HepG2 (cell line): ENCODE measurements at regions not wholly inside any gene's neighbourhood (a gene's known extent, or its start where the extent isn't known, plus 50 kb on each side); places are given as distances from the start of the nearest gene placed in this dataset.

Experiments used
- ATAC-seq: fragments of 200-7000 bp; cut with Tn5 transposase; 3 replicates; pipeline ENCODE4 v1.9.1; 2020; ENCODE audit warnings: mild to moderate bottlenecking, moderate library complexity
- BruUV-seq: library from RNA; stranded (reverse); fragments of 400-500 nt; replicated peaks from 2 replicates; lab custom pipeline; 2021; lab: Mats Ljungman, UMichigan
- CTCF ChIA-PET: fragments of 300-600 bp; formaldehyde crosslinking; extraction: SDS; loops from one replicate; lab custom pipeline; 2021; ENCODE audit warnings: low total read pairs, inconsistent platforms, low intra/inter-chr PET ratio; lab: Yijun Ruan, JAX
- POLR2A ChIA-PET: fragments of 350-600 bp; sonication (Branson Sonifier 250); formaldehyde crosslinking; loops from one replicate; lab custom pipeline; 2020; ENCODE audit warnings: antibody characterized with exemption, inconsistent platforms; lab: Yijun Ruan, JAX
- DNase-seq: peaks from one replicate; pipeline ENCODE4 v3.0.0-alpha.2; 2015; ENCODE audit warnings: low spot score
- FAIRE-seq: peaks from 3 replicates; lab custom pipeline; 2011; peaks lifted over from hg19 to GRCh38; lab: Jason Lieb, UNC
- H2AFZ ChIP-seq: one replicate; pipeline ENCODE4 v1.6.1; 2011; ENCODE audit warnings: low read length, inconsistent platforms
- H3K27ac ChIP-seq: fragments of 300-600 bp; 3 replicates; pipeline ENCODE4 v1.8.0; 2011; ENCODE audit warnings: mixed run types, mild to moderate bottlenecking, mixed read lengths, low read length, inconsistent platforms; ENCODE audit not compliant: insufficient read depth; ENCODE audit errors: extremely low read length
- H3K27me3 ChIP-seq, 2 experiments: fragments of 200-600 bp in 1 of 2; 2 replicates in 1 of 2; 3 replicates in 1 of 2; pipeline versions ENCODE4 v1.6.0 to v1.8.0; 2011; ENCODE audit warnings: low read length in 2 of 2, mild to moderate bottlenecking in 2 of 2, moderate library complexity in 2 of 2, inconsistent platforms in 1 of 2; ENCODE audit not compliant: insufficient read depth in 2 of 2, control insufficient read depth in 1 of 2
- H3K36me3 ChIP-seq, 2 experiments: fragments of 200-600 bp in 1 of 2; replicated peaks in 1 of 2; 2 replicates in 1 of 2; 3 replicates in 1 of 2; pipeline versions ENCODE4 v1.5.1 to v1.8.0; 2011; ENCODE audit warnings: low read length in 2 of 2, inconsistent platforms in 1 of 2; ENCODE audit not compliant: insufficient read depth in 2 of 2, control insufficient read depth in 1 of 2
- H3K4me1 ChIP-seq: 2 replicates; pipeline ENCODE4 v1.5.1; 2012; ENCODE audit warnings: low read length, inconsistent platforms; ENCODE audit not compliant: insufficient read depth
- H3K4me2 ChIP-seq: 2 replicates; pipeline ENCODE4 v1.6.0; 2011; ENCODE audit warnings: low read depth, low read length, inconsistent platforms
- H3K4me3 ChIP-seq, 3 experiments: fragments of 200-600 bp in 1 of 3; sonication (generic), shearing (Covaris generic) in 1 of 3; replicated peaks in 1 of 3; 2 replicates each; pipeline ENCODE4 v1.5.1; 2011 to 2016; ENCODE audit warnings: low read length in 3 of 3, inconsistent platforms in 2 of 3, low read depth in 2 of 3, mild to moderate bottlenecking in 2 of 3, control low read depth in 1 of 3, mixed read lengths in 1 of 3; ENCODE audit not compliant: insufficient read depth in 1 of 3
- H3K79me2 ChIP-seq: one replicate; pipeline ENCODE4 v1.6.1; 2011; ENCODE audit warnings: low read length, inconsistent platforms; ENCODE audit not compliant: insufficient read depth
- H3K9ac ChIP-seq: 2 replicates; pipeline ENCODE4 v1.6.0; 2011; ENCODE audit warnings: mild to moderate bottlenecking, low read depth, low read length, inconsistent platforms; ENCODE audit not compliant: insufficient read depth
- H3K9me3 ChIP-seq: 2 replicates; pipeline ENCODE4 v1.5.1; 2012; ENCODE audit warnings: mild to moderate bottlenecking, low read length
- H4K20me1 ChIP-seq: 2 replicates; pipeline ENCODE4 v1.6.0; 2011; ENCODE audit warnings: inconsistent platforms, mild to moderate bottlenecking, low read length, moderate library complexity; ENCODE audit not compliant: insufficient read depth
- ATF7 ChIP-seq, 2 experiments: fragments of 450-650 bp in 1 of 2; sonication (generic) in 1 of 2; formaldehyde crosslinking in 1 of 2; IDR thresholded peaks; 2 replicates each; pipeline versions ENCODE4 v1.4.0 to v1.6.1; 2016 to 2020; ENCODE audit warnings: antibody characterized with exemption in 1 of 2, mild to moderate bottlenecking in 1 of 2, missing genetic modification reagents in 1 of 2
- CCAR2 ChIP-seq: fragments of 200-400 bp; formaldehyde crosslinking; optimal IDR thresholded peaks from 2 replicates; pipeline ENCODE3; 2018; ENCODE audit warnings: low read depth, mild to moderate bottlenecking, low read length, moderate library complexity
- DMAP1 ChIP-seq: IDR thresholded peaks from 2 replicates; pipeline ENCODE4 v1.6.1; 2016
- HOXA7 ChIP-seq: sonication (generic); formaldehyde crosslinking; IDR thresholded peaks from 2 replicates; pipeline ENCODE4 v1.8.1; 2022; ENCODE audit warnings: mild to moderate bottlenecking, missing genetic modification reagents, moderate library complexity
- PHF8 ChIP-seq: sonication (generic); formaldehyde crosslinking; IDR thresholded peaks from 2 replicates; pipeline ENCODE4 v1.5.0; 2020; ENCODE audit warnings: missing genetic modification reagents
- TBX3 ChIP-seq: fragments of 450-650 bp; IDR thresholded peaks from 2 replicates; pipeline ENCODE4 v1.6.1; 2017; ENCODE audit warnings: antibody characterized with exemption, mild to moderate bottlenecking, inconsistent platforms, borderline replicate concordance
- TP53 ChIP-seq: sonication (generic); formaldehyde crosslinking; conservative IDR thresholded peaks from 2 replicates; pipeline ENCODE4 v1.4.0; 2020; ENCODE audit warnings: missing genetic modification reagents
- TSC22D2 ChIP-seq: sonication (generic); formaldehyde crosslinking; IDR thresholded peaks from 2 replicates; pipeline ENCODE4 v1.5.1; 2020; ENCODE audit warnings: missing genetic modification reagents, mild to moderate bottlenecking, borderline replicate concordance
- ZC3H4 ChIP-seq: sonication (generic); formaldehyde crosslinking; IDR thresholded peaks from 2 replicates; pipeline ENCODE4 v1.4.0; 2020; ENCODE audit warnings: missing genetic modification reagents, borderline replicate concordance
- WGBS: methylation state at CpG from one replicate; pipeline ENCODE4 v1.1.6; 2017; ENCODE audit warnings: low lambda C conversion rate; 5-methylcytosine and 5-hydroxymethylcytosine counted together
- in situ Hi-C: cut with HindIII; loops from 2 replicates; pipeline ENCODE4 v1.10.0; 2017; ENCODE audit warnings: low pct_unique_long_range_greater_than_20kb; ENCODE audit not compliant: extremely low pct_ligation_motif_present
- intact Hi-C: fragments of 100-400 bp; cut with micrococcal nuclease; formaldehyde crosslinking; loops from one replicate; pipeline ENCODE4 v1.10.0; 2022; ENCODE audit not compliant: unreplicated experiment
- TF ChIP-seq, protein P1 (sequence below): sonication (generic); formaldehyde crosslinking; IDR thresholded peaks from 2 replicates; pipeline ENCODE4 v1.8.1; 2023; ENCODE audit warnings: mild to moderate bottlenecking, moderate library complexity, missing genetic modification reagents
- TF ChIP-seq, protein P2 (sequence below): sonication (generic); formaldehyde crosslinking; IDR thresholded peaks from 2 replicates; pipeline ENCODE4 v1.5.0; 2020; ENCODE audit warnings: mild to moderate bottlenecking, missing genetic modification reagents, borderline replicate concordance
- TF ChIP-seq, protein P3 (sequence below): sonication (generic); formaldehyde crosslinking; IDR thresholded peaks from 2 replicates; pipeline ENCODE4 v1.4.0; 2020; ENCODE audit warnings: mild to moderate bottlenecking, missing genetic modification reagents

DNA sequence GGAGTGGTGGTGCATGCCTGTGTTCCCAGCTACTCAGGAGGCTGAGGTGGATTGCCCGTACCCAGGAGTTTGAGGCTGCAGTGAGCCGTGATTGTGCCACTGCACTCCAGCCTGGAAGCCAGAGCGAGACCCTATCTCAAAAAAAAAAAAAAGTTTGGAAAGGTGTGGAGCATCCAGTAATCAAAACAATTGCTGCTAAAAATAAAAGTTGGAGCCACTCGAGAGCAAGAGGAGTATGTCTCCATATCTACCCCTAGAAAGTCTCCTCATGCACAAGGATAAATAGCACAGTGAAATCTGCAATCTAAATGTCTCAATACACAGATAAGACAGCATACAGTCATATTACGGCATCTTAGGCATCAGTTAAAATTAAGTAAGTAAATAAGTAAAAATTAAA, 81.5 kb upstream of the NEBL start:
- FAIRE-seq (no peak), DNase-seq (no peak), ATAC-seq (no peak)
- H4K20me1 ChIP-seq, result no peaks in the 10 kb centered on the region
- ChIA-PET CTCF (no interaction called here), POLR2A (no interaction called here)
- no peaks in the 10 kb centered on the region for H3K4me1 ChIP-seq
- H3K79me2 ChIP-seq, result no peaks in the 10 kb centered on the region
- no peak overlapping the region for H3K27ac ChIP-seq
- H3K27me3 ChIP-seq, result no peaks in the 10 kb centered on the region; a peak in 1 of 5 replicates
- no peak overlapping the region for H2AFZ ChIP-seq
- H3K4me2 ChIP-seq, result no peak overlapping the region
- no peaks in the 10 kb centered on the region for H3K36me3 ChIP-seq
- 30% methylated on average over 5 of the region's 5 CpGs for WGBS
- H3K9me3 ChIP-seq, result no peaks in the 10 kb centered on the region
- no TSS peak for BruUV-seq
- H3K4me3 ChIP-seq, result no peak overlapping the region
- intact Hi-C loops (no loop called here), in situ Hi-C loops (no loop called here)
- H3K9ac ChIP-seq, result no peak overlapping the region
- TF ChIP-seq PHF8 (CRISPR knock-in tag), result no peak
- TF ChIP-seq TSC22D2, result no peak
- TF ChIP-seq TBX3, result no peak
- TF ChIP-seq CCAR2, result no peak
- no peak for TF ChIP-seq HOXA7 (CRISPR knock-in tag)
- no peak for TF ChIP-seq ZC3H4 (CRISPR knock-in tag)
- TF ChIP-seq DMAP1 (CRISPR knock-in tag), result no peak
- TF ChIP-seq, protein P1, sequence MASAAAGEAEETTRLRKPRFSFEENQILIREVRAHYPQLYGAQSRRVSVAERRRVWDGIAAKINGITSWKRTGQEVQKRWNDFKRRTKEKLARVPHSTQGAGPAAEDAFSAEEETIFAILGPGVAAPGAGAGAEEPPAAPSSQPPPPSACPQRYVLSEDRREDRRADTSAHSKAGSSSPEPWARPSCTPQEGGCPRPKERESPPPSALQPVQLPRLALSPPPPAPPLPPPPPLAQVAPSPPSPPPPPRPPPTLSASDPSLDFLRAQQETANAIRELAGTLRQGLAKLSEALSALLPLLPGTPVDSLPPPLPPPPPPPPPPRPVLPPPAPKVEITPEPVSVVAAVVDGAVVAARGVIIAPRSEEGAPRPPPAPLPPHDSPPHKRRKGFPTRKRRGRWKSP, result no peak
- TF ChIP-seq, protein P2, sequence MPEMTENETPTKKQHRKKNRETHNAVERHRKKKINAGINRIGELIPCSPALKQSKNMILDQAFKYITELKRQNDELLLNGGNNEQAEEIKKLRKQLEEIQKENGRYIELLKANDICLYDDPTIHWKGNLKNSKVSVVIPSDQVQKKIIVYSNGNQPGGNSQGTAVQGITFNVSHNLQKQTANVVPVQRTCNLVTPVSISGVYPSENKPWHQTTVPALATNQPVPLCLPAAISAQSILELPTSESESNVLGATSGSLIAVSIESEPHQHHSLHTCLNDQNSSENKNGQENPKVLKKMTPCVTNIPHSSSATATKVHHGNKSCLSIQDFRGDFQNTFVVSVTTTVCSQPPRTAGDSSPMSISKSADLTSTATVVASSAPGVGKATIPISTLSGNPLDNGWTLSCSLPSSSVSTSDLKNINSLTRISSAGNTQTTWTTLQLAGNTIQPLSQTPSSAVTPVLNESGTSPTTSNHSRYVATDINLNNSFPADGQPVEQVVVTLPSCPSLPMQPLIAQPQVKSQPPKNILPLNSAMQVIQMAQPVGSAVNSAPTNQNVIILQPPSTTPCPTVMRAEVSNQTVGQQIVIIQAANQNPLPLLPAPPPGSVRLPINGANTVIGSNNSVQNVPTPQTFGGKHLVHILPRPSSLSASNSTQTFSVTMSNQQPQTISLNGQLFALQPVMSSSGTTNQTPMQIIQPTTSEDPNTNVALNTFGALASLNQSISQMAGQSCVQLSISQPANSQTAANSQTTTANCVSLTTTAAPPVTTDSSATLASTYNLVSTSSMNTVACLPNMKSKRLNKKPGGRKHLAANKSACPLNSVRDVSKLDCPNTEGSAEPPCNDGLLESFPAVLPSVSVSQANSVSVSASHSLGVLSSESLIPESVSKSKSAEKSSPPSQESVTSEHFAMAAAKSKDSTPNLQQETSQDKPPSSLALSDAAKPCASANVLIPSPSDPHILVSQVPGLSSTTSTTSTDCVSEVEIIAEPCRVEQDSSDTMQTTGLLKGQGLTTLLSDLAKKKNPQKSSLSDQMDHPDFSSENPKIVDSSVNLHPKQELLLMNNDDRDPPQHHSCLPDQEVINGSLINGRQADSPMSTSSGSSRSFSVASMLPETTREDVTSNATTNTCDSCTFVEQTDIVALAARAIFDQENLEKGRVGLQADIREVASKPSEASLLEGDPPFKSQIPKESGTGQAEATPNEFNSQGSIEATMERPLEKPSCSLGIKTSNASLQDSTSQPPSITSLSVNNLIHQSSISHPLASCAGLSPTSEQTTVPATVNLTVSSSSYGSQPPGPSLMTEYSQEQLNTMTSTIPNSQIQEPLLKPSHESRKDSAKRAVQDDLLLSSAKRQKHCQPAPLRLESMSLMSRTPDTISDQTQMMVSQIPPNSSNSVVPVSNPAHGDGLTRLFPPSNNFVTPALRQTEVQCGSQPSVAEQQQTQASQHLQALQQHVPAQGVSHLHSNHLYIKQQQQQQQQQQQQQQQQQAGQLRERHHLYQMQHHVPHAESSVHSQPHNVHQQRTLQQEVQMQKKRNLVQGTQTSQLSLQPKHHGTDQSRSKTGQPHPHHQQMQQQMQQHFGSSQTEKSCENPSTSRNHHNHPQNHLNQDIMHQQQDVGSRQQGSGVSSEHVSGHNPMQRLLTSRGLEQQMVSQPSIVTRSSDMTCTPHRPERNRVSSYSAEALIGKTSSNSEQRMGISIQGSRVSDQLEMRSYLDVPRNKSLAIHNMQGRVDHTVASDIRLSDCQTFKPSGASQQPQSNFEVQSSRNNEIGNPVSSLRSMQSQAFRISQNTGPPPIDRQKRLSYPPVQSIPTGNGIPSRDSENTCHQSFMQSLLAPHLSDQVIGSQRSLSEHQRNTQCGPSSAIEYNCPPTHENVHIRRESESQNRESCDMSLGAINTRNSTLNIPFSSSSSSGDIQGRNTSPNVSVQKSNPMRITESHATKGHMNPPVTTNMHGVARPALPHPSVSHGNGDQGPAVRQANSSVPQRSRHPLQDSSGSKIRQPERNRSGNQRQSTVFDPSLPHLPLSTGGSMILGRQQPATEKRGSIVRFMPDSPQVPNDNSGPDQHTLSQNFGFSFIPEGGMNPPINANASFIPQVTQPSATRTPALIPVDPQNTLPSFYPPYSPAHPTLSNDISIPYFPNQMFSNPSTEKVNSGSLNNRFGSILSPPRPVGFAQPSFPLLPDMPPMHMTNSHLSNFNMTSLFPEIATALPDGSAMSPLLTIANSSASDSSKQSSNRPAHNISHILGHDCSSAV (CRISPR knock-in tag), result no peak
- no peak for TF ChIP-seq TP53 (CRISPR knock-in tag)
- TF ChIP-seq, protein P3, sequence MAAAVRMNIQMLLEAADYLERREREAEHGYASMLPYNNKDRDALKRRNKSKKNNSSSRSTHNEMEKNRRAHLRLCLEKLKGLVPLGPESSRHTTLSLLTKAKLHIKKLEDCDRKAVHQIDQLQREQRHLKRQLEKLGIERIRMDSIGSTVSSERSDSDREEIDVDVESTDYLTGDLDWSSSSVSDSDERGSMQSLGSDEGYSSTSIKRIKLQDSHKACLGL (CRISPR knock-in tag), result no peak
- TF ChIP-seq ATF7 (IDR thresholded peaks at IDR 0.05), result no peak
- no peak for TF ChIP-seq ATF7 (CRISPR knock-in tag; IDR thresholded peaks at IDR 0.05)
